GM18508 (cell line): ENCODE measurements at regions not wholly inside any gene's neighbourhood (a gene's known extent, or its start where the extent isn't known, plus 50 kb on each side); places are given as distances from the start of the nearest gene placed in this dataset.
A peak's percentile ranks its signal among the peaks of the same experiment; 100 is the strongest.
"Not testable (repeated sequence)": the region's sequence is repeated elsewhere in the genome, so short reads cannot be mapped to it uniquely, and the experiment has no call there.

Experiments used
- ATAC-seq: cut with Tn5 transposase; IDR thresholded peaks from one replicate; pipeline ENCODE4 v1.9.1; 2021; ENCODE audit warnings: moderate number of reproducible peaks; ENCODE audit not compliant: insufficient read depth, unreplicated experiment

DNA sequence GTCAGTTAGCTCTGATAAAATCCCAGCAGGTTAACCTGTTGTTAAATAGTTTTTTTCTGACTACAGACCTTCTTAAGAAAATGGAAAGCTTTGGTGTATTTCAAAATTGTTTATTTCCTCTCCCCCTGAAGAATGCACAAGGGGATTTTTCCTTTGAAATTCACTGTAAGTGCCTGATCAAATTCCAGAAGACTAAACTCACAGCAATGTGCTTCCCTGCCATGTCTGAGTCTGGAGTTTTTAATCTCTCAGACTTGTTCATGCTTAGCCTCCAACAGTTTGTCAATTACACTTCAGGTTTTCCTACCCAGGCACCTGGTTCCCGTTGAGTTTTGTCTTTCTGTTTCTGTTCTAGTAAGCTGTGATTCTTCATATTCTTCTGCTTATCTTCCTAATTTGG lies 961.6 kb upstream of the CDH18 start:
- ATAC-seq, result no peak

- ATAC-seq, result not testable (repeated sequence)
These were observed 955.4 kb upstream of the CDH18 start for GRCh38 chr5:20943183-20943971.

GRCh38 chr5:20942603-20943002 lies 954.6 kb upstream of the CDH18 start:
- ATAC-seq, result not testable (repeated sequence)

DNA sequence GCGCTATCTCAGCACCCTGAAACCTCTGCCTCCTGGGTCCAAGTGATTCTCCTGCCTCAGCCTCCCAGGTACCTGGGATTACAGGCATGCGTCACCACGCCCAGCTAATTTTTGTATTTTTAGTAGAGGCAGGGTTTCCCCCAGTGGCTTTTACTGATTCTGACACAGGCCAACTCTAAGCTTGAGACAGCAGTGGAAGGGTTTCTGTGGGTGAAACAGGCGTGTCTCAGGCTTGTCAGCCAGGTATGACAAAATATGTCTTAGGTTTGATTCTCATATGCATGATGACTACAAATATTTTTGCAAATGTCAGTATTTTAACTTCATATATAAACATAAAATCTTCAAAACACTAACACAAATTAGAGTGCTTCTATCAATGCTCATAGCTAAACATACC lies 952.8 kb upstream of the CDH18 start:
- not testable (repeated sequence) for ATAC-seq

- not testable (repeated sequence) for ATAC-seq
These were observed 902.9 kb upstream of the CDH18 start for GRCh38 chr5:20890936-20891335.

DNA sequence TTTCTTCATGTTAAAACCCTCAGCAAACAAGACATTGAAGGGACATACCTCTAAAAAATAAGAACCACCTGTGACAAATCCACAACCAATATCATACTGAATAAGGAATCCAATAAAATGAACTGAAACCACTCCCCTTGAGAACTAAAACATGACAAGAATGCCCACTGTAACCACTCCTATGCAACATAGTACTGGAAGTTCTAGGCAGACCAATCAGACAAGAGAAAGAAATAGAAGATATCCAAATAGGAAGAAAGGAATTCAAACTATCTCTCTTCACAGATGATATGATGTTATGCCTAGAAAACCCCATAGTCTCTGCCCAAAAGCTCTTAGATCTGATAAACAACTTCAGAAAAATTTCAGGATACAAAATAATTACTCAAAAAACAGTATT lies 887.7 kb upstream of the CDH18 start:
- not testable (repeated sequence) for ATAC-seq

DNA sequence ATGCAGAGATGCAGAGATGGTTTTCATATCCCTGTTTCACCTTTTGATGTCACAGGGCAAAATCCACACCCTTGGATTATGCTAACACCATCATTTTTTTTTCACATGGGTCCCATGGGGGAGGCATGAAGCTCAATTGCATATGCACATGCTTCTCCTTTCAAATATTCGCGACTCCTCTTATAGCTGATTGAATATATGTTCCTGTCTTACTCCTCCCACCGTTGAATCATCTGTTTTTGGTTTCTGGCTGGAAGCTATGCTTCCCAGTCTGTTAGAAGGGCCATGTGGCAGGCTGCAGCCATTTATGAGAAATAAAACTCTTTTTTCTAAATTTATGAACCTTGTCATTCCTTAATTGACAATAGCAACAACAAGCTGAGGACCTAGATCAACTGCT lies 877.9 kb upstream of the CDH18 start:
- ATAC-seq, result not testable (repeated sequence)

DNA sequence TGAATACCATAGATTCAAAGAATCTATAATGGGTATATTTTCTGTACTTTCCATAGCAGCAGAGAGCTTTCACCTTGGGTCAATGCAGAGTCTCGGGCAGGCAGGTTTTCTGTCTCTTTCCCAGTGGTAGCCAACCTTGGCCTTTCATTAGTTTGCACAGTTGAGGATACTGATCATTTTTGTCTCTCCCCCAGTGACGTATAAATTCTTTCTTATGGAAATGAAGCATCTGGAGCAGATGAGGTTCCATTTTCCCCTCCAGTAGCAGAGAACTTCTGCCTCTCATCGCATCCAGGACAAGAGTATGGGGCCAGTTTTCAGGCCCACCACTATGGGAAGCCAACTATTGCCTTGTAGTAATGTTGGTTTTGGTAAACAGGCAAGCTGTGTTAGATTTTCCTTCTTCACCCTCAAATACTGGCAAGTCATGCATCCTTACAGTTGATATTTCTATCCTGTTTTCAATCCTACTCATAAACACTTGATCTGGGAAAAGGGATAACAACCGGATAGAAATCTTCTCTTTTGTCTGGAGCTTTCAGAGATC lies 845.2 kb upstream of the CDH18 start:
- ATAC-seq, result no peak

GRCh38 chr5:20832204-20833080 lies 844.4 kb upstream of the CDH18 start:
- ATAC-seq, result no peak

GRCh38 chr5:20825951-20826350 lies 838.0 kb upstream of the CDH18 start:
- ATAC-seq, result not testable (repeated sequence)

DNA sequence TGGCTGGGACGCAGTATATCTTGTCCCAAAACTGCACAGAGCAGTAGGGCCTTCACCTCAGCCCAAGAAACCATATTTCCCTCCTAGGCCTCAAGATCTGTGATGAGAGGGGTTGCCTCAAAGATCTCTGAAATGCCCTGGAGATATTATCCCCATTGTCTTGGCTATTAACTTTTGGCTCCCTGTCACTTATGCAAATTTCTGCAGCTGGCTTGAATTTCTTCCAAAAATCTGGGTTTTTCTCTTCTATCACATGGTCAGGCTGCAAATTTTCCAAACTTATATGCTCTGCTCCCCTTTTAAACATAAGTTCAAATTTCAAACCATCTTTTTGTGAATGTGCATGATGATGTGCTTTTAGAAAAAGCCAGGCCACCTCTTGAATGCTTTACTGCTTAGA lies 809.2 kb upstream of the CDH18 start:
- not testable (repeated sequence) for ATAC-seq

- ATAC-seq, result not testable (repeated sequence)
These were observed 796.8 kb upstream of the CDH18 start for GRCh38 chr5:20784755-20785154.

GRCh38 chr5:20783484-20783883 lies 795.5 kb upstream of the CDH18 start:
- ATAC-seq, result not testable (repeated sequence)

- ATAC-seq, result not testable (repeated sequence)
These were observed 783.3 kb upstream of the CDH18 start for GRCh38 chr5:20771338-20771737.

- ATAC-seq, result not testable (repeated sequence)
These were observed 777.1 kb upstream of the CDH18 start for GRCh38 chr5:20765074-20765473.

DNA sequence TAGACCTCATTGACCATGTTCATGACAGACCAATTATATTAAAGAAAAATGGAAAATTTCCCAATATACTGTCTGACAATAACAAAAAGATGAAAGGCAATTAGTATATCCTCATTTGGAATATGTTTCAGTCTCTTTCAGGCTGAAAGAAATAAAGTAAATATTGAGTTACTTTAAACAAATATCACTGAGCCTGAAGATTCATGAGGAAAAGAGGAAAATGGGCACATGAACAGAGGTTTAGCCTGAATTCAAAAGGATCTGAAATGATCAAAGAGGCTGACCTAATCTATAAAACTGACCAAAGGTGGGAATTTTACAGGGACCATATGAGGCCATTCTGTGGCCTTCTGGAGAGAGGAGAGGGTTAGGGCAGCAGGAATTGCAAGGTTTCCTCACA lies 771.5 kb upstream of the CDH18 start:
- not testable (repeated sequence) for ATAC-seq

DNA sequence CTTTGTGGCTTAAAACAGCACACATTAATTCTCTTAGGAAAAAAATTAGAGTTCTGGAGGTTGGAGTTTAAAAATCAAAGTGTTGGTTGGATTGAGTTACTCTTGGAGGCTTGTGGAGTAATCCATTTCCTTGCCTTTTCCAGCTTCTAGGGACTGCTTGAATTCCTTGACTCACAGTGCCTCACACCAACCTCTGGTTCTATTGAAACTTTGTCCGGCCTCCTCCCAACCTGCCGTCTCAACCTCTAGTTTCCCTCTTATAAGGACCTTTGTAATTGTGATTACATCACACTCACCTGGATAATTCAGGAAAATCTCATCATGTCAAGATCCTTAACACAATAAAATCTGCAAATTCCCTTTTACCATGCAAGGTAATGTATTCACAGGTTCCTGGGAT lies 764.2 kb upstream of the CDH18 start:
- ATAC-seq, result not testable (repeated sequence)

DNA sequence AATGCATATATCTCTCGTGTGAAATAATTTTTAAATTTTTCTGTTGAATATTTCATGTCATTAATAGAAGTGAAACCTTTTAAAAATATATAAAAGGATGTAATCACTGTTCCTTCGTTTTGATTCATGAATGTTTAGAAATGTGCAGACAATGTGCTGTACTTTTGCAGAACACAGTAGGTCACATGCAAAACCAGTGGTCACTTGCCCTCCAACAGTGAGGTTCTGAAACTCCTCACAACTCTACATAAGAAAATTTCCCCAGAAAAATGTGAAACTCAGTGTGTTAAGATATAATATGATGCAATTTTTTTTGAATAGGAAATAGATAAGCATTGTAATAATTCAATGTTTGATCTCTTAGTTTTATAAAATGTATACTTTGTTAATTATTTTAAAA lies 747.7 kb upstream of the CDH18 start:
- peak; percentile 81 for ATAC-seq

DNA sequence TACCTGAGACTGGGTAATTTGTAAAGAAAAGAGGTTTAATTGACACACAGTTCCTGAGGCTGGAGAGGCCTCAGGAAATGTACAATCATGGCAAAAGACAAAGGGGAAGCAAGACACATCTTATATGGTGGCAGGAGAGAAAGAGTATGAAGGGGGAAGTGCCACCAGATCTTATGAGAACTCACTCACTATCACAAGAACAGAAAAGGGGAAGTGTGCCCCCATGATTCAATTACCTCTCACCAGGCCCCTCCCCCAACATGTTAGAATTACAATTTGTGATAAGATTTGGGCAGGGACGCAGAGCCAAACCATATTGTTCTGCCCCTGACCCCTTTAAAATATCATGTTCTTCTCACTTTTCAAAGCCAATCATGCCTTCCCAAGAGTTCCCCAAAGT lies 744.2 kb upstream of the CDH18 start:
- ATAC-seq, result not testable (repeated sequence)

DNA sequence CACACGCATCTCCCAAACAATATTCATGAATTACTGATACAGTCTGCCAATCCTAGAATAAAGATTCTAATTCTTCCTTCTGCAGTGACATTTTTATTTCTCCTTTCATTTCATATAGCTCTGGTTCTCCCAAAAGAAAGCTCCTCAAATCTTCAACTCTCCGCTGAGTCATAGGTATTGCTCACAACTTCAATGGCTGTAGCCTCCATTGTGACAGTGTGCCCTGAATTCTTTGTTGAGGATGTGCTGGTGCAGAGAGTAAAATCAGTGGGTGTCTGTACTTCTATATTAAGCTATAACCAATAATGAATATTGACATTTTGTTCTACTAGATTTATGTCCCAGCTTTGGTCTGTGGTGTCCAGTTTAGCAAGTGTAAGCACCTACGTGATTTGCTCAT lies 733.3 kb upstream of the CDH18 start:
- not testable (repeated sequence) for ATAC-seq
